Embryonic facial prominence (tissue), 1 donor: ENCODE measurements at regions not wholly inside any gene's neighbourhood (a gene's known extent, or its start where the extent isn't known, plus 50 kb on each side); places are given as distances from the start of the nearest gene placed in this dataset.

Experiments used
- DNase-seq: peaks from one replicate; pipeline ENCODE4 v3.0.0-alpha.2; 2016; ENCODE audit errors: extremely low spot score

GRCh38 chr17:81345228-81346089, 49.8 kb upstream of the BAHCC1 start:
- peak; percentile 51 for DNase-seq
